OCI-M2 (cell line): ENCODE measurements at regions not wholly inside any gene's neighbourhood (a gene's known extent, or its start where the extent isn't known, plus 50 kb on each side); places are given as distances from the start of the nearest gene placed in this dataset.

Experiments
- DNase-seq: peaks from one replicate; lab custom pipeline; 2025; ENCODE audit not compliant: unreplicated experiment; lab: John Stamatoyannopoulos, UW

DNA sequence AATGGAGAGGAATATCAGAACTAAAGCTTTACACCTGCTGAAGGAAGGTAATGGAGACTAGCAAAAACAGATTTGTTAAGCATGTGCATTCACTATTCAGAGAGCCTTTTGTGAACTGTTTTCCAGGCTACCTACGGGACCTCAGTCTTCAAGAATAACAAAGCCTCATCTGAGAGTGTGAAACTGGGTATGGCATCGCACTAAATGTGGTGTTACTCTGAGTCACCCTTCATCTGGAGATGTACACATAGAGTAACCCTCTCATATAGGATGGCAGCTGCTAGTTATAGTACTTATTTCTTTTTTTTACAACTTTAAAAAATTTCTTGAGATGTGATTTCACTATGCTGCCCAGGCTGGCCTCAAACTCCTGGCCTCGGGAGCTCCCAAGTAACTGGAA, 306.8 kb downstream of the ZNF608 start:
- no peak for DNase-seq

DNA sequence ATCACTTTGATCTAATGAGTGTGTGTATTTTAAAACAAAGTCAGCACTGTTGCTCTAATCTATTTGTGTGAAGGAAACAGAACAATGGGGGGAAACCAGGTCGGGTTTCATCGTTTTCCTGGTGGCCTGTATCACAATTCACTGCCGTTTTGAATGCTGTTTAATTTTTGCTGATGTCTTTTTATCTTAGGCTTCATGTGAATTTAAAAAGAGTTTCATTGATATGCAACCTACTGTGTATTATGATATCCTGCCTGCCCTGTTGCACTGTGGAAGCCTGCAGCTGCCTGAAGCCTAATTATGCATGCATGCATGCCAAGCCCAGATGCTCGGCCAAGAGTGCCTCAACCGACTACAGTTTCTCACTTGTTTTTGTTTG, 307.5 kb downstream of the ZNF608 start:
- DNase-seq, result no peak

DNA sequence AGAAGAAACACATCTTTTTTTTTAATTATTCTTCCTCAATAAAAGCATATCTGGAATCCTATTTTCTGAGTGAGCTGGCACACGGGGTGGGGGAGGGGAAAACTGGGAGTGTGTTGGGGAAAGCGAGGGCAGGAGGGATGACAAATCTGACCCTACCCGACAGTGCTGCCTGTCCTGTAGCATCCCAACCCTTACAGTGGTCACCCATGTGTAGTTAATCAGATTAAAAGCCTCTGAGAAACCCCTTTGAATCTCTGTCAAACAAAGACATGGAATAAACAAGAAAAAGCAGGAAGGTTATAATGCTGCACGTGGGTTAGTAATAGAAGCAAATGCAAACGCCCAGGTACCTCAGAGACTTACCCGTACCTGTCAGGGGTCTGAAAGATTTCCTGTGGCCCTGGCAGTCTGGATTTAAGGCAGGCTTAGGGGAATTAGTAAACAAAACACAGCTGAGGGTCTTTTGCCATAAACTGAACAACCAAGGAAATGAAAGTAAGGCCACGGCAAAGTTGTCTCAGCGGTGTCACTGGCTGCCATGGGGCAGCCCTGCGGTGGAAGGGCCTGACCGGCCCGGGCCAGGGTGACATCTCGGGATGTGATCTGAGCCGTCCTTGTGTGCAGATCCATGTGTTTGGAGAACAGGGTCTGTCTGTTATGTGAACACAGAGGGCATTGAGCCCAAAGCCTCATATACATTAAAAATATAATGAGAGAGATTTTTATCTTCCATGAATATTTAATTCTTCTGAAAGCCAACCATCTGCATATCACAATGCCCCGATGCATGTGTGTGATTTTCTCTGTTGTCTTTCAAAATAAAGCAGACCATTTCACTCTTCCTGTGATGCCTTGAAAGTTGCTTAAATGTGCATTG, 308.2 kb downstream of the ZNF608 start:
- no peak for DNase-seq

DNA sequence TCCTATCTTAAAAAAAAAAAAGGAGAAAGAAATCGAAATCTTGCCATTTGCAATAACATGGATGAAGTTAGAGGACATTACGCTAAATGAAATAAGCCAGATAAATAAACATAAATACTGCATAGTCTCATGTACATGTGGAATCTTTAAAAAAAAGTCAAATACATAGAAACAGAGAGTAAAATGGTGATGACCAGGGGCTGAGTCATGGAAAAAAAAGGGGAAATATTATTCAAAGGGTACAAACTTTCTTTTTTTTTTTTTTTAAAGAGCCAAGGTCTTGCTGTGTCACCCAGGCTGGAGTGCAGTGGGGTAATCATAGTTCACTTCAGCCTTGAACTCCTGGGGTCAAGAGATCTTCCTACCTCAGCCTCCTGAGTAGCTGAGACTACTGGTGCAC, 310.1 kb downstream of the ZNF608 start:
- no peak for DNase-seq

DNA sequence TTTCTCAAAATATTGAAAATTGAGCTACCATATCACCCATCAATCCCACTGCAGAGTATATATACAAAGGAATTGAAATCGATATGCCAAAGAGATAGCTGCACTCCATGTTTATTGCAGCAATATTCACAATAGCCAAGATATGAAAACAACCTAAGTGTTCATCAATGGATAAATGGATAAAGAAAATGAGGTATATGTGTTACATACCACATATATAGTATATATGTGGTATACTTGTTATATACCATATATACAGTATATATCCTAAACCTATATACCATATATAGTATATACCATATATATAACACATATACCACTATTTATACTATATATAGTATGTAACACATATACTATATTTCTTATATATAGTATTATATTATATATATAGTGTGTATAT, 313.3 kb downstream of the ZNF608 start:
- no peak for DNase-seq

DNA sequence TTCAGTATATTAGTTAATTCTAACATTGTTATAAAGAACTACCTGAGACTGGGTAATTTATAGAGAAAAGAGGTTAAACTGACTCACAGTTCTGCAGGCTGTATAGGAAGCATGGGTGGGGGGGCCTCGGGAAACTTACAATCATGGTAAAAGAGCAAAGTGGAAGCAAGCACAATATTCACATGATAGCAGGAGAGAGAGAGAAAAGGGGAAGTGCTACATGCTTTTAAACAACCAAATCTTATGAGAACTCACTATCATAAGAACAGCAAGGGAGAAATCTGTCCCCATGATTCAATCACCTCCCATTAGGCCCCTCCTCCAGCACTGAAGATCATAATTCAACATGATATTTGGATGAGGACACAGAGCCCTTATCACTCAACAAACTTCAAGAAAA, 324.9 kb downstream of the ZNF608 start:
- DNase-seq, result no peak

DNA sequence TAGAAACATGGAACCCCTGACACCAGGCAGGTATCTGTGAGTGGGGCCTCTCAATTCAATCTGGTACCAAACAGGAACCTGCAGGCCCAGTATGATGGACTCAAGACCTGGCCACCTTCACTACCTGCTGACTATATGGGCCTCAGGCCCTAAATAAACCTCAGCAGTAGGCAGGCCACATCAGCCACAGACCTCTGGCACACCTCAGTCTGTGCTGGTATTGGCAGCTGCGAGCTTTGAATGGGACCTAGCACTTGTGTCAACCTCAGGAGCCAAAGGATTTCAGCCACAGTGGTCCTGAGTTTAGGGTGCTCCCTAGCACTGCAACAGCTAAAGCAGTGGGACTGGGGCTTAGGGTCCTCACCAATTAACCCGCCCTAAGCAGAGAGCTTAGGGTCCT, 325.5 kb downstream of the ZNF608 start:
- no peak for DNase-seq

DNA sequence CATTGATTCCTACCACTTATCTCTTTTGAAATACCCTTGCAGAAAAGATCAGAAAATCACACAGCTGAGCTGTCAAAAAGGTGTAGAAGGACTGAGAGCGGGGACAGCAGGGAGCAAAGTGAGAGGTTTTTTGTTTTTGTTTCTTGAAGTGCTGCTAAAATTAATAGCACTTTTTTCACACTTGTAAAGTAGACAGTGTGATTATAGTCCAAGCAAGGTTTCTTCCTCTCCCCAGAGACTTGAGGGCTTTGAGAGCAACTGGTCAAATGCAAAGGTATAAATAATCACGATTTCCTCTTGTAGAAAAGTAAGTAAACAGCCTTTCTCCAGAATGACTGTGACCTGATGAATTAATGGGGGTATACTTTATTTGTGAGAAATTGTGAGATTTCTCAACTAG, 326.9 kb downstream of the ZNF608 start:
- DNase-seq, result no peak

DNA sequence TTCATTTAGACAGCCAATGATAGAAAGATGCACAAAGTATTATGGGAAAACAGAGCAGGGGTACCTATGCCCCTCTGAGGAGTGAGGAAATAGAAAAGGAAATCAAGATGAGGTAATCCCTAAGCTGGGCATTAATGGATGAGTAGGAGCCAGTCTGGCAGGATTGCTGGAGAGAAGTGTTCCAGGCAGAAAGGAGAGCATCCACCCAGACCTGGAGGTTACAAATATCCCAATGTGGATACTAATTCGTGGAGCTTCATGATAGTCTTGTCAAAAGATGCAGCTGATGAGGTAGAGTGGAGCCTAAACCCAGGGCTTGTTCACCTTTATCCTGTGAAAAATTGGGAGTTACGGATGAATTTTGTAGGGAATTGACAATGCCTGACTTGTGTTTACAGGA, 328.0 kb downstream of the ZNF608 start:
- DNase-seq, result no peak

DNA sequence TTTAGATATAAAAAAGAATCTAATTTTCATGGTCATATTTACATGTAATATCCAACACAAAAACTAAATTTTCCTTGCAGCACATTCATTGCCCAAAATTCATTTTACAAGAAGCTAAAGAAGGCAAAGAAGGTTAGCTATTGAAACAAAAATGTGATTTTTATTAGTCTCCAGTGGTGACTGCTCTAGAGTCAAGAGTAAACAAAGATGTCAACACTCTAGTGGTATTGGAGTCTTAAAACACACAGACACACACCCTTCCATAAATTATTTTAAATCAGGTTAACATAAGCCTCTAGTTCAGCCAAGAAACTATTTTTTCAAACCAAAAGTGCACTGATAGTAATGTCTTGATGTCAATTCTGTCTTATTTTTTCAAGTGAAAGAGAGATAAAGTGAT, 329.2 kb downstream of the ZNF608 start:
- no peak for DNase-seq

DNA sequence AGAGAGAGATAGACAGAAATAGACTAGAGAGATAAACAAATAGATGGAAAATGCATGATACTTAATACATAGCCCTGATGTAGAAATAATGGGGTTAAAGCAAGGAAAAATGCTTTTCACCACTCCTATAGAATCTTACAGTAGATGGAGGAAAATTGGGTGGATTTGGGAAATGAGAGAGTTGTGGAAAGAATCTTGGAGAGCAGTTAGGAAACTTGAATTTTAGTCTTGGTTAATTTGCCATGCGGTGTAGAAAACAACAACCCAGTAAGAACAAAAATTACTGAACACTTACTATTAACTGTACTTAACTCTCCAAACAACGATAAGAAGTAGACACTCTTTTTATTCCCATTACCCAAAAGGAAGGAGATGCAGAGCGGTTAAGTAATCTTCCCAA, 329.8 kb downstream of the ZNF608 start:
- DNase-seq, result no peak

DNA sequence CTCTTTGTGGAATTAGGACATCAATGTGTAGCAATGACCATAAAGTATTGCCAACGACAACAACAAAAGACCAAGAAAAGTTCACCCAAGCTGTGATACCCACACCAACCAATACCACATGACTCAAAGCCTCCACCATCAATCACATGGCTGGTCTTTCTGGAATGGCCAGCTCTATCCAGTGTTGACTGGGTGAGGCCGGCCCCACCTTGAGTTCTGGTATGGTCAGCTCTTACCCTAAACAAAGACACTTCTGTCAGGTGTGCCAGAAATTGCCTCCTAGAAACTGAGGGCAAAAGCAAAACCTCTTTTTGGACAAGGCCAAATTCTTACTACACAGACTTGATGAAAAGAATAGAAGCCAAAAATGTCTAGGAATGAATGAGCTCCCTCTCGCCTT, 331.5 kb downstream of the ZNF608 start:
- DNase-seq, result no peak

DNA sequence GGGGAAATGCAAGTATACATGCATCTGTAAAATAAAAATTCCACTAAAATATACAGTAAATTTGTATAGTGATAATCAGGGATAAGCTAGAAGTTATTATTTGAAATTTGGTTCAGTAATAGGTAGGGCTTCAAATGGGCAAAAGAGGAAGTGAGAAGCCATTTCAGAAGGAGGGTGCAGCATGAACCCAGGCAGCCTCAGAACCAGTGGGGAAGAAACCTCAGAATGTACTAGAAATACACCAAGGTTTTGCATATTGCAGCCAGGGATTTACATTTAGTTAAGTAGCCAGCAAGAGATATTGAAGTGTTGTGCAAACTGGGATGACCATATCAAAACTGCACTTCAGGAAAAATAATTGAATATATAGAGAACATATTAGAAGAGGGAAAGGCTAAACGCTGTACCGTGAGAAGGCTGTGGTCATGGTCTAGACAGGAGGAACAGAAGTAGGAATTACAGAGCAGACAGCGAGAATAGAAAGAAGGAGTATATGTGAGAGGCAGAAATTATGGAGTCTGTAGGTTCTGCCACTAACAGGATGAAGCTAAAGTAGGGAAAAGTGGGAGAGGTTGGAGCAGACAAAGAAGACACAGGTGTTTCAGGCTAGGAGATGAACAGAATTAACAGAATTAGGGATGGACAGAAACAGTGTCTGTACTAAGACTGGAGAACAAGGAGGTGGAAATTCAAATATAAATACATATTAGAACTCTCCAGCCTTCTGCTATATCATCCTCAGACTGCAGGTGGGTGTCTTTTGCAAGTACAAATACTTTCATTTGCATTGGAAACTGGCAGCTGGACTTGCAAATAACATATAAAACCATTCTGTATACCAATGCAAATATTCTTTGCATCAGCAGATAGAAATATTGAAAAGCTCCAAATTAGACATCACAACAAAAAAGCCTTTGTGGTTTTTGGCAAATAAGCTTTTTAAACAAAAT, 335.6 kb downstream of the ZNF608 start:
- no peak for DNase-seq

DNA sequence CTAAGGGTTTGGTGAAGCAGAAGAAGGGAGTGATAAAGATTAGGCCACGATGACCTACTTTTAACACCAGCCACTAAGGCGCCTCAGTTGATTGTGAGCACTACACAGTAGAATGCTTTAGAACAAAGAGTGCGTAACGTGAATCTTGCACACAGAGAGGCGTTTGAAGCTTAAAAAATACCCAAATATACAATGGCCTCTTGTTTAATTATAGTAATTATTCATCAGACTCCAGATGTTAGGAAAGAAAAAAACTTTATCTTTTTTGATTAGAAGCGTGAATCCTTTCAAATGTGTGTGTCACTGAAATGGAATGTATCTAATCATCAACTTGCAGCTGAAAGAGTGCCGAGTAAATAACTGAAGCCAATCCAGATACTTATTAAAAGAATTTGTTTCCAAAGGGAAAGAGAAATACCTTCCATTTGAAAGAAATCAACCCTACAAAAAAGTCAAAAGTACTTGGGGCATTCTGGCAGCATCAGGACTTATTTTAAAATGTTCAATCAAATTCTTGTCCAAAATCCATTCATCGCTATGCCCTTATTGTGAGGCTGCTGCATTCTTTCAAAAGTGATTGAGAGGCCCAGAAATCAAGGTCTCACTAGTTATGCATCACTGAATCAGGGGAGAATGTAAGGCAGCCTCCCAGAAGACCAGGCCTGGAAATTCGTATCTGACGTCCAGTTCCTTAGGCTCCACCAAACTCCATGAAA, 337.5 kb downstream of the ZNF608 start:
- DNase-seq, result no peak

DNA sequence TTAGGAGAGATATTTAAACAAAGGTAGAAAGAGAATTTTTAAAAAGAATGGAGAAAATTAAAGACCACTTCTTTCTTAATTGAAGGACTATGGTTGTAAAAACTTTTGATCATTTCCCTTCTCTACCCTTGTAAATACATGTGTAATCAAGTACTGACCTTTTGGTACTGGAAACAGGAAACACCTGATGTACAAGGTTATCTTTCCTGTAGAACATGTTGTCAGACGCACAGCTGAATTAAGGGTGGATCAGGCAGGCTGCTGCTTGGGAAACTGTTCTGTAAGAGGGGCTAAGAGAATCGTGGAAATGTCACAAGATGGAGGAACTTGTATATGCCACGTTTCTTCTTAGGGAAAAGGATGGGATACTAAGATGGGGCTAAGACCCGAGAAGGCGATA, 341.6 kb downstream of the ZNF608 start:
- DNase-seq, result no peak

DNA sequence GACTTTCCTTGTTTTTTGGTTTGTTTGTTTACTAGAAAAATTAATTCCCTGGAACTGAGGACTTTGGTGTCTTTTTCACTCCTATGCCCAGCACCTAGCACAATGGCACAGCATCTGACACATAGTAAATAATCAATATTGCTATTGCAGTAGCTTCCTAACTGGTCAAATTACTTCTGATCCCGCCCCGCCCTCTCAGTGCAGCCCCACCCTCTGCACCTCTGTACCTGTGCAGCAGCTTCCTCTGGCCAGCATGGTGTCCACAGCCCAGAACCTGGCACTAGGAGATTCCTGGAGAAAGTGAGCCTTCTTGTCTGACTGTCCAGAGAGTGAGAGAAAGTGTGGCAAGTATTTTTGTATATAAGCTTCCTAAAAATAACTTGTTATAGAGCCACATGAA, 343.2 kb downstream of the ZNF608 start:
- no peak for DNase-seq

DNA sequence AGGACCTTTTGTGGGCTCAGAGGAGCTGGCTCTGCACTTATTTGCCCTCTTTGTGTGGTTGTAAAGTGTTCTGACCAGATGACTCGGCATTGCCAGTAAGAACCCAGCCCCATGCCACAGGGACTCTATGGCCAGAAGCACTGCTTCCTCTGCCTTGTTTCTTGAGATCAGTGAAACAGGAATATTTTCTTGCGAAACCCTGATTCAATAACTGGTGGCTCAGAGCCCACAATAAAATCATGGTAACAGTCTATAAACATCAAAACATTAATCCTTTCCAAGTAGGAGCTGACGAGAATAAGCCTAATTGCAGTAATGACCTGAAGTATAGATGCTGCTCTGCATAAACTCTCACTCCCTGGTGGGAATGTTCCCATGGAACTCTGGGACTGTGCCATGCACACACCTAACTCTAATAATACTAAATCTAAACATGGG, 344.3 kb downstream of the ZNF608 start:
- no peak for DNase-seq

DNA sequence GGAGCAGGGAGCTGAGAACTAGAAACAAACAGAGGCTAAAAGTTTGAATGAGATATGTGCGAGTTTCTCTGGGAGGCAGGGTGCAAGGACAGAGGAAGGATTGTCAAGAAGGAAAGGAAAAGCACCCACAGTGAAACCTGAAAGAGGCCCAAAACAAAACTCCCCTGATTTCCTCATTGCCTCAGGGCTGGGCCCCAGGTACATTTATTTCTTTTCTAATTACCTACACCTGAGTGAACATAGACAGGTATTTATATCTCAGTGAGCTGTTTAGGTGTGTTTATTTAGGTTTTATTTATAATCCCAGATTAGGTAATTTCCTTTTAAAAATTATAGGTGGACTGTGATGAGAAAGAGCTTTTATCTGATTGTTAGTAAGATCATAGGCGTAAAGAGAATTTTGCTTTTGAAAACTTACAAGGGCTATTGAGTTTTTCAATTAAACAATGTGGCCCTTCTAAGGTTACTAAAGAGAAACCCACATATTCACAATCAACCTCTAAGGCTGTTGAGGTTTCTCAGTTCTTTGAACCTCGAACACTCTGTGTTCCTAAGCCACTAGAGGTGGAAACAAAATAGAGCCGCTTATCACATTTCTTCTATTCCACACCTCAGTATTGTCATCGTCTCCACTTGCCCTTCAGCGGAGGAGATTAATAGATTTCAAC, 344.8 kb downstream of the ZNF608 start:
- no peak for DNase-seq

DNA sequence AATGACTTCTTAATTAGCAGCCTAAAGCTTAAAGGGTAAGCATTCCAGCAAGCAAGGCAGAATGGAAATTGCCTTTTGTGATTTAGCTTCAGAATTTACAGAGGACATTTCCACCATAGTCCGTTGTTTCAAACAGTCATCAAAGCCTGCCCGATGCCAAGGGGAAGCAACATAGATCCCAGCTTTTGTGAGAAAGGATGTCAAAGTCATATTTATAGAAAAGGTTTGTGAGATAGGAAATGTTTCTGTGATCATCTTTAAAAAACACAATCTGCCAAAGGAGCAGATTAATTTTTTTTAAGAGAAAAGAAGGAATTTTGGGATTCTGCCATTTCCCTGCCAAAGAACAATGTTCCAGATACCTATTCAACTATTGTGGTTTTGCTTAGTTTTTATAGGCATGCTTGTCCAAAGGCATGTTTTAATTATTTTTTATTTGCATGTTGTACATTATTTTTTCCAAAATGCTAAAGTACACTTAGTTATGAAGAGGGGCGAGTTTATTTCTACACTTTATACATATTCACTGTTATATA, 346.9 kb downstream of the ZNF608 start:
- no peak for DNase-seq

DNA sequence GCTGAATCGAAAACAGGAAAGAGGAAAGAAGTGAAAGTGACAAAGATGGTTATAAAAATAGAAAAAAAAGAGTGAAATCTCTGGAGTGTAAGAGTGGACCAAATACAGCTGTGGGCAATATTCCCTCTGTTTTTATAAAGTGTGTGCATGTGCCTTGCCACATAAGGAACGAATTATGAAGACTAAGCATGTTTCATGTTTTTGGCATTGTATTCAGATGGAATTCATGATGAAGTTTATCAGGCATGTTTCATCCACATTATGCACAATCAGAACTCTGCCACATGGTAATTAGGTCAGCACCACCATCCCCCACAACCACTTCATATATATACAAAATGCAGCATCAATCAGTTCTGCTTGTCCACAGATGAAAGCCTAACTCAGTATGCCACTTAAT, 348.0 kb downstream of the ZNF608 start:
- no peak for DNase-seq

DNA sequence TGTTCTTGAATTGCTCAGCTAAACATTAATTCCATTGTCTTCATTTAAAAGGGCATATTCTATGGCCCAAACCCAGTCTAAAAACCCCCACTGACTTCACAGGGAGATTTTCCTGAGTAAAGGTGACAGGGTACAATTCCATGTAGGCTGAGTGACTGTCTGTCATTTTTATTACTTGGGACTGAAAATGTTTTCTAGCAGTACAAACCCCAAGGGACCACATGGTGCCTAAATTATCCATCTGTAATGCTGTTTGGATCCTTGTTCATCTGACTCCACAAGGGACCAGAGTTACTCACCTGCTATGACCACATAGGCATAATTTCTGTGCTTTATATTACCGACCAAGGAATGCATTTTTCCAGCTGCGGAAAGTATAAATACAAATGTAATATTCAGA, 349.1 kb downstream of the ZNF608 start:
- DNase-seq, result no peak
